22Rv1 (cell line): ENCODE measurements at regions not wholly inside any gene's neighbourhood (a gene's known extent, or its start where the extent isn't known, plus 50 kb on each side); places are given as distances from the start of the nearest gene placed in this dataset.
"Not testable (repeated sequence)": the region's sequence is repeated elsewhere in the genome, so short reads cannot be mapped to it uniquely, and the experiment has no call there.

Experiments
- H3K27ac ChIP-seq: fragments of 450-650 bp; 2 replicates; pipeline ENCODE4 v1.5.1; 2017

GRCh38 chr7:153991471-153991870 lies 60.7 kb upstream of the DPP6 start:
- not testable (repeated sequence) for H3K27ac ChIP-seq

GRCh38 chr7:153993402-153993801 lies 58.8 kb upstream of the DPP6 start:
- H3K27ac ChIP-seq, result not testable (repeated sequence)

GRCh38 chr7:153998896-153999295 lies 53.3 kb upstream of the DPP6 start:
- H3K27ac ChIP-seq, result not testable (repeated sequence)
